ENCODE measurements at regions not wholly inside any gene's neighbourhood (a gene's known extent, or its start where the extent isn't known, plus 50 kb on each side); places are given as distances from the start of the nearest gene placed in this dataset.
A peak's percentile ranks its signal among the peaks of the same experiment; 100 is the strongest.
"Not testable (repeated sequence)": the region's sequence is repeated elsewhere in the genome, so short reads cannot be mapped to it uniquely, and the experiment has no call there.

DNA sequence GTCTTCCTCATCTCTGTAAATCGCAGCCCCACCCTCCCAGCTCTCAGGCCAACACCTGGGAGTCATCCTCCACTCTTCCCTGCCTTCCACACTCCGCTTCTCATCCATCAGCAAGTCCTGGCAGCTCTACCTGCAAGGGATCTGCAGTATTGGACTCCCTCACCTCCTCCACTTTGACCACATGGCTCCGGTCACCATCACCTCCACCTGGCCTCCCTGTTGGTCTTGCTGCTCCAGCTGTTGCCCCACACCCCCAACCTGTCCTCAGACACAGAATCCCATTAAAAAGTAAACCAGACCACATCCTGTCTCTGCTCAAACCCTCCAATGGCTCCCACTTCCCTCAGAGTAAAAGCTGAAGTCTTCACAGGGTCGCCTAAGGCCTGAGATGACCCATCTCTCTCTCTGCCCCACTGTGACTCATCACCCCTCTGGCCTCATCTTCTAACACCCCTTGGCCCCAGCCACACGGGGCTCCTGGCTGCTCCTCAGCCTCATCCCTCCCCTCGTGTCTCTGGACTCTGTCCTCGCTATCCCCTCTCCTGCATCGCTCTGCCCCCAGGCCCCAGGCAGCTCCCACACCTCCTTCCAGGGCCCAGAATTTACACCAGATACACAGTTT lies 185.1 kb upstream of the SULF2 start:
- no peak for DNase-seq

DNA sequence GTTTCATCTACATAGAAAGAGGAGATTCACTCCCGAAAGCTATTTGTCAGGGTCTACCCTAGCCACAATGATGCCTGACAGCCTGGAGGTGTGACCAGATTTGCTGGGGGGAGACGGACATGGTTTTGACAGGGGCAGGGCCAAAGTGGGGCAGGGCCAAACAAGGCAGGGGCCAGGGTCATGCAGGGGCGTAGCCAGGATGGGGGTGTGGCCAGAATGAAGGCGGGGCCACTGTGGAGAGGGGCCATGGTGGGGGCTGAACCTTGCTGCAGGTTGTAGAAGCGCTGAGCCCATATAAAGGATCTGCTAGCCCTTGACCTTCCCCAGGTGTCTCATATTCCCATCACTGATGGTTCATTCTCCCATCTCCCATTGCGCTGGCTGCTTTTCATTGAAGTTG lies 184.1 kb upstream of the SULF2 start:
- DNase-seq: no peak

DNA sequence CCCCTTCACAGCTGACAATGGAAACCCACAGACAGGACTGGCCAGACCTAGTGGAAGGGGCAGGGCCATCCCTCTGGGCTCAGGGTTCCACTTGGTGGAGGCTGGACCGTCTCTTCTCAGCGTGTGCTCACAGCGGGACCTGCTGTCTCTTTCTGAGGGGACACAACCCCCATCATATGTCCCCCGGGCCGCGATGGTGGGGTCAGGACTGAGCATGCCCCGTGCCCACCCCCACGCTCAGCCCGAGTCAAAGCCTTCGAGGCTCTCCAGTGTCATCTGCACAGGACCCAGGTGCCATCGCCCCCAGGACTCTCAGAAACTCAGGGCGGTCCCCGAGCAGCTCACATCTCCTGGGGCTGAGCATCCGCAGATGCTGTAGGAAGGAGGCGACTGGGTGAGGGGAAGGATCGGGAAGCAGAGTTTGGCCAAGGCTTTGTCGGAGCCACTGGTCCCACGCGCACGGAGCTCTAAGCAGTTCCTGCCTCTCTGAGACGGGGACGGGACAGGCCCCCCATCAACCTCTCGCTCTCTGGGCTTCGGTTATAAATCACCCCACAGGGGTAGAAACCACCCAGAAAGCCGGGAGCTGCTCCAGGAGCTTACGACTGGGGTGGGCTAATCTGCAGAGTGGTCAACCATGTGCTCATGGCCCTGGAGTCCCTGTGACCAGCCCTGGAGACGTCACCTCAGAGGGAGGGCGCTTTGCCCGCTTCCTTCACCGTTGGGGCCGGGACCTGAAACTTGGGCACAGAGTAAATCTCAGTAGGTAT lies 183.4 kb upstream of the SULF2 start:
- no peak for DNase-seq

DNA sequence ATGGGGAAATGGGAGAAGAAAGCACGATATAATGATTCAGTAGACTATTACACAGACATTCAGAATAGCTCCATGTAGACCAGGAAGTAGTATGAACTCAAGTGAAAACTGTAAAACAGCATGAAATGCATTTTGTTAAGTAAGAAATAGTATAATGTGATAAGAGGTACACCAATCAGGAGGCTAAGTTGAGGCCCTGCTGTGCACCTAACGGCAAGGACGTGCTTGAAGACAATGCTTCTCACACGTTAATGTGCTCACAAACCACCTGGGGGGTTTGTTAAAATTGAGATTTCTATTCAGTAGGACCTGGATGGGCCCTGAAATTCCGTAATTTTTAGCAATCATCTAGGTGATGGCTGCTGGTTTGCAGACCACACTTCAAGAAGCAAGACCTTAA lies 178.9 kb upstream of the SULF2 start:
- DNase-seq: no peak

DNA sequence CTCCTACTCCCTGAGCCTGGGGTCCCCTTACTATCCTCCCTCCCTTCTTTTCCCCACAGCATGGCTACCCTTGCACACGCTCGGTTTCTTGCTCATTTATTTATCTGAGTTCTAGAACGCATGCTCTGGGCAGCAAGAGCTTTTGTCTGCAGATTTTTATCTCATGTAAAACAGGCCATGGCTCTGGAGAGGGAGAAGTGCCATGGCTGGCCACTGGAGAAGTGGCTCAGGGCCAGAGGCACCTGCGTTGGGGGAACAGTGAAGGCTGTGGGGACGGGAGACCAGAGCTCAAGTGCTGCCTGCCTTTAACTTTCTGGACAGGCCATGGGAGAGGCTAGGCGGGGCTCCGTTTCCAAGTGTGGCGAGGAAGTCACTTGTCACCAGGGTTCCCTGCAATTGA lies 177.7 kb upstream of the SULF2 start:
- no peak for DNase-seq

DNA sequence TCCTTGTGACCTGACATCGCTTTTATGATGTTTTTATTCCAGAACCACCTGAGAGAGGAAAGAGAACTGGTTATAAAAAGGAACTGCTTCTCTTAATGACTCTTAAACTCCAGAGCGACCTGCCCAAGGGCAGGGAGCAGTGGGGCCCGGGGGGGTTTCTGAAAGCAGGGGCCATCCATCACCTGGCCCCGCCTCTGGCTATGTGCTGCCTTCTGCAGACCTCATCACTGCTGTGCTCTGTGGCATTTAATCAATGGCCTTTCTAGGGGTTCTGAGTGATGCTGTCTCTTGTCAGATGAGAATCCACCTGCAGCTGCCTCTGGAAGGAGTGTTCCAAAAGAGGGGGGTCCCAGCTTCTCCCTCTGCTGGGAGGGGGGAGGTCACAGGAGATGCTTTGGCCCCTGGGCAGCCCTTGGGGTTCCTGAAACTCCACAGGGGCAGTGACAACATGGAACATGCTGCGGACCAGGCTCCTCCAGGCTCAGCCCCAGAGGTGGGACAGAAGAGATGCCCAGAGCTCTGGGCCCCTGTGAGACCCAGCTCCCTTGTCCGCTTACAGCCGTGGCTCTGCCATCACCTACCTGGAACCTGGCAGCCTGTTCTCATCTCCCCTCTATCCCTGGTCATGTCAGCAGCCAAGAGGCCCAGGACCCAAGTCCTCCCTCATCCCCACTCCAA lies 177.1 kb upstream of the SULF2 start:
- no peak for DNase-seq

DNA sequence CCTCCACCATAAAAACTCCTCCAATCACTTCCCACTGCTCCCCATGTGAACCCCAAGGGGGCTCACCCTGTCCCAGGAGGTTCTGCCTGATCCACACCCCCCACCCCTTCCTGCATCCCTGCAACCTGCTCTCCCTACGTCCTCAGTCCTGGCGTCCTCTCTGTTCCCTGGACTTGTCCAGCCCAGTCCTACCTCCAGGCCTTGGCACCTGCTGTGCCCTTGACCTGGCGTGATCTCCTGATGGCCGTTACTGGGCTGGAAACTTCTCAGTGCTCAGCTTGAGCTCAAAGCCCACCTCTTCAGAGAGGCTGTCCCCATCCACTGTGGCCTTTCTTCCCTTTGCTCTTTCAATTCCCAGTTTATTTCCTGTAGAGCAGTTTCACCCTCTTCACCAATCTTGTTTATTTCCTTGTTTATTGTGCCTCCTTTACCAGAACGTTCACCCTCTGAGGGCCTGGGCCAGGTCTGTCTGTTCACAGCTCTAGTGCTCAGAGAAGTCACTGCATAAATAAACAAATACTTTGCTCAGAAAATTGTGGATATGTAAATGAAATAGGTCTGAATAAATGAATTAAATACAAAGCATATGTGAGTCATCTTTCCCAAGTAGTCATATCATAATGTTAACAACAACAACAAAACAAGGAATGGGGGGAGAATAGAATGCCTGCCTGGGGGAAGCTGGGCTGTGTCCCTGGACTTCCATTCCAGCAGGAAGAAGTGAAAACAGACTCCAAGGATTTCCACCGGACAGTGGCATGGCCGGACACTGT lies 175.7 kb upstream of the SULF2 start:
- DNase-seq: no peak

DNA sequence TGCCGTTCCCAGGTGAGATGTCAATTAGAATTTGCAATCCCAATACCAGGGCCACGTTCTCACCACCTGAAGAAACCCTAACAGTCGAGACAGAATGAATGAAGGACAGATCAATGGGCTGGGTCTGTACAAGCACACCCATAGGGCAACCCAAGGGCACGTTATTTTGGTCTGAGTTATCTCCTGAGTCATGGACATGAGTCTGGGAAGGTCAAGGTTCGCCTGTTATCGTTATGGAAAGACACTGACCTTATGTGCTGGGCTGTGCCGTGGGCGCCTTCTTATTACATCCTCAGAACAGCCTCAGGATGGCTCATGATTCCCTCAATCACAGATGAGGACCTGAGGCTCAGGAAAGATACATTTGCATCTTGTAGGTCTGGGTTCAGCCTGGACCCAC lies 175.0 kb upstream of the SULF2 start:
- DNase-seq: no peak

DNA sequence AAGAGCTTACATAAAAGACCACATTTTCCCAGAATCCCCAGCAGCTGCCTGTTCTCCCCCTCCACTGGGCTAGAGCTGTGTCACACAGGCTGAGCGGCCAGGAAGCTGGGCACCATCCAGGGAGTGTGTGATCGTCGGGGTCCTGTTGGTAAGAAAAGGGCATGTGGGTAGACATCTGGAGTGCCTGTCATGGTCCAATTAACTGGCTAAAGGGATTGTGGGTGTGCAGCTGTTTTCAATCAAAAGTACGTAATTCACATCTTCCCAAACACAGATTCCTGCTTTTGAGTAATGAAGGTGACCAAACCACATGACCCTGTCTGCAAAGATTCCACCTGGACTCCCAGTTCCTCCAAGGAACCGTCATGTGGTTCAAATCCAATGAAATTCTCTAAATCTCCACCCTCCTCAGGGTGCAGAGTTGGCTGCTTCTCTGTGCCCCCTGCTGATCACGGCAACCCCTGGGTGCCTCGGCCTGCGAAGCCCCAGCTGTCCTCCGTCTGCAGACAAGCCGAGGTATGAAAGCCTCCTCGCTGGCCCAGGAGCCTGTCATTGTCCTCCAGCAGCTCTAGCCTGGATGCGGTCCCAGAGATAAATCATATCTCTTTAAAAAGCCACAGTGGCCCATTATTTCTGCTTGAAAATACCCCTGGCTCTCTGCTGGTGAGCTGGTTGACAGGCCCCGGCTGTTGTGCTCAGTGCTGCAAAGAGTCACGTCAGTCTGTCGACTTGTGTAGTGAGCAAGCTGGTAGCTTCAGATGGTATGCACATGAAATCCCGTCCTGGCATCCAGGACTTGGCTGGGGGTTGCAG lies 172.9 kb upstream of the SULF2 start:
- DNase-seq: not testable (repeated sequence)

DNA sequence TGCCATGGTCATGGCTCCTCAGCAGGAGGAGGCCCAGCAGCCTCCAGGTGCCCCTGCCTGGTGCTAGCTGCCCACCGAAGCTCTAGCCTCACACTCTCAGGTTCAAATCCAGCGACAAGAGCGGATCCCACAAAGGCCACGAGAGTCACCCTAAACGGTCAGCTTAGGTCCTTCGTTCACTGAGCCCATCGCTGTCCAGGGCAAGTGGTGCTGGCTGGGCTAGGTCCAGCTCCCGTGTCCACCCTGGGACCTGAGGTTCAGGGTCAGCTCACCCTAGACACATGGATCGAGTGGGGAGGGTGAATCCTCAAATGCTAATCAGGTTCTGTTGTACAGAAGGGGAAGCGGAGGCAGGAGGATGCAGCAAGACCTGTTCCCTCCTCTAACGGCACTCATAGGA lies 171.9 kb upstream of the SULF2 start:
- DNase-seq: no peak

DNA sequence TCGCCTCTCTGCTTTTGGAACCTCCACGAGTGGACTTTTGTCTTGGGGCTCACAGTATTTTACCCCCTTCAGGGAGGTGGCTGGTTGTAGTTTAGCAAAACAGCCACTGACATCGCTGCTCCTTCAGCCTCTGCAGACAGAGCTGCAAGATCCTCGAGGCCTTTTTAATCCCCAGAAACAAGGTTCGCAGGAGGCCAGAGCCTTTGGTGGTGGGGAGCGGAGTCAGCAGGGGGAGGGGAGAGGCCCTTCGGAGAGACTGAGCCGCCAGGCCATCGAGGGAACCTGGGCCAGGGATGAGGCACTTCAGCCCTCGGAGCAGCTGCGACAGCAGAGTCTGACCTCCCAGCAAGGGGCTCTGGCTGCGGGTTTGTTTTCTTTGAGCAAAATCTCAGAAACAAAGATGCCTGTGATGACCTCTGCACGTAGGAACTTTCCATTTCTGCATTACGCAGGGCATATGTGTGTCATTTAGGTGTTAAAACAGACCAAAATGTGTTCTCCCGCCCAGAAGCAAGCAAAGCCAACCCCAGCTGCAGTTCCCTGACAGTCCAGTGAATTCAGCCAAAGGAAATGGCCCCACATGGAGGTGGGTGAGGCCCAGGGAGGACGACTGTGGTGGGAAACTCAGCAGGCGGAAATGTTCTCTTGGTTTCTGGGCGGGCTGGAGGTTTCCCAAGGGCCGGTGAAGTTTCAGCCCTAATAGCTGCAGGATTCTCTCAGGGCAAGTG lies 171.2 kb upstream of the SULF2 start:
- DNase-seq: no peak

DNA sequence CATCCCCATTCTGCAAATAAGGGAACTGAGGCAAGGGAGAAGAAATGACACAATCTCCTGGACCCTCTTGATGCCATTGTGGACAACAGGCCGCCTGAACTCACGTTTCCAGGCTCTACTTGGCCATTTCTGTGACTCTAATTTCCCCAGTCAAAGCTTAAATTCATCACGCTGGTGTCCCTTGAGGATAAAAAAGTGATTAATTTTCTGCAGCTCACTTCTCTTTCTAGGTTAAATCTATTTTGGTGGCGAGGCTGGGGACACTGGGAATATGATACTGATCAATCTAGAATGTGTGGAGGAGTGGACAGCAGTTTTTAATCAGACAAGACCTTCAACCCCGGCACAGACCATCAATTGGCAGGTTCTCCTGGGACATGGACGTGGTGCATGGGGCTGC lies 168.2 kb upstream of the SULF2 start:
- DNase-seq: no peak

DNA sequence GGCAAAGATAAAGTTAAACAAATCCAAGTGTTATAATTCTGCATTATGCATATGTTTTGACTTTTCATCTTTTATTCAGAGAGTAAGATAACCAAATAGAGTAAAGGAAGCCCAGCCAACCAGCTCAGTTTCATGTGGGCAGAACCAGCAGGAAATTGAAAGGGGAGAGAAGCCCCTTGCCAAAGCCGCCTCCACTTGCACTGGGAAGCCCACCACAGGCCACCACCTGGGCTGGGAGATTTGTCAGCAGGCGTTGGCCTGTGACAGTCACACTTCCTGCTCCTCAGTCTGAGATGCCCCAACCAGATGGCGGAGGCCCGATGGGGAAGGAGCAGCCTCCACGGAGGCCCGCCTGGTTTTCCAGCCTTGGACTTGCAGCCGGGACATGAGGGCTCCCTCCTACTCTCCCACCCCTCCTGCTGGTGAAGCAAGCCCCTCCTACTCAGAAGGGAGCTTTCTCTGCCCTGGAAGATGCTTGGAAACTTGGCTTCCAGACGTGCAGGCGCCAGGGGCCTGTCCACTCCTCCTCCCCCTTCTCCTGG lies 166.8 kb upstream of the SULF2 start:
- no peak for DNase-seq

DNA sequence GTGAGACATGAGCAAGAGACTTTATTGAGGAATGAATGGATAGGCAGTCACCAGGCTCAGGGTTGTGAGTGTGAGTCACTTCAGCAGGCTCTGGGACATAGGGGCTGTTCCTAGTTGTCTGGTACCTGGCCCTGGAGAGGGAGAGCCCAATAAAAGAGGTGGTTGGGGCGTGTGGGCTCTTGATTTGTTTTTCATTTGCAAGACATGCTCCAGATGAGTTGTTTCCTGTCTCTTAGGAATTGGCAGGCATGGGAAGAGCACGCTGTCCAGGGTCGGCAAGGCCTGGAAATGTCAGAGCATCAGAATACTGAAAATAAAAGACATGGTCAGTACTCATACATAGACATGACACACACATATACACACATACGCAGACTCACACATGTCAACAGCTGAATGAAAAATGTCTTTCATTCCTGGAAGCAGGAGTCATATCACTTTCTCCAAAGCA lies 166.3 kb upstream of the SULF2 start:
- no peak for DNase-seq

DNA sequence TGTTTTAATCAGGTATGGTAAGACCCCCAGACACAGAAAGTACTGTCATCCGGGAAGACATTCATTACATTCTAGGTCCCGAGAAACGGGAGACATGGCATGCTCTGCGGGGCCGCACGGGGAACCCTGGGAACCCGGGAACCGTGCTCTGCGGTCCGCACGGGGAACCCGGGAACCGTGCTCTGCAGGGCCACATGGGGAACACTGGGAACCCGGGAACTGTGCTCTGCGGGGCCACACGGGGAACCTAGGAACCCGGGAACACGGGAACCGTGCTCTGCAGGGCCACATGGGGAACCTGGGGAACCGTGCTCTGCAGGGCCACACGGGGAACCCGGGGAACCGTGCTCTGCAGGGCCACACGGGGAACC lies 165.6 kb upstream of the SULF2 start:
- DNase-seq: no peak

DNA sequence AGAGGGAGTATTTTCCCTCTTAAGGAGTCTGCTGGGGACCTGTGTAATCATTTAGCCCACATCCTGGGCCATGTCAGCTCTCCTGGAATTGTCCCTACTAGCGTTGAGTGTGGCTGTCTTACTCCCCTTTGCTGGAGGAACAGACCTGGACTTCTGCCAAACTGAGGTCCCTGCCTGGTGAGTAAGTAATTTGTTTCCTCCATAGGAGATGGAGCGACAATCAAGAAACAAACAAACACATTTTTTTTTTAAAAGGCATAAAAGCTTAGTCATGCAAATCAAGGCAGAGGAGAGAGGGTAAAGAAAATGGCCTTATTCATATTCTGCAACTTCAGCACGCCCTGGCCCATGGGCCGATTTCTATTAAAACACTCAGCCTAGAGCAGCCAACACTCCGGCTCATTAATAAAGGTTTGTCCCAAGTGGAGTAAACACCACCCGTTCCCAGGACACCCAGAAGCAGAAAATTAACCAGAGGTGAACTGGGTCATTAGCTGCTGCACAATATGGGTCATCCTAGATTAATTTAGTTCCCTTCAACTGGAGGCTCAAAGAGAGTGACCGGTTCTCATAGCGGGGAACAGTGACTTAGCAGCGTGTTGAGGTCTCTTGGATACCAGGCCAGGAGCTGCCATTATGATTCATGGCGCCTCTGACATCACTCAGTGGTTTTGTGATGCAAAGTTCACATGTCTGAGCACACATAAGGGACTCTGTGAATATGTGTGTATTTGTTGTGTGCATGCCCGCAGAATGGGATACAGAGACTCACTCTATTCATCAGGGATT lies 165.0 kb upstream of the SULF2 start:
- peak; percentile 4 for DNase-seq

DNA sequence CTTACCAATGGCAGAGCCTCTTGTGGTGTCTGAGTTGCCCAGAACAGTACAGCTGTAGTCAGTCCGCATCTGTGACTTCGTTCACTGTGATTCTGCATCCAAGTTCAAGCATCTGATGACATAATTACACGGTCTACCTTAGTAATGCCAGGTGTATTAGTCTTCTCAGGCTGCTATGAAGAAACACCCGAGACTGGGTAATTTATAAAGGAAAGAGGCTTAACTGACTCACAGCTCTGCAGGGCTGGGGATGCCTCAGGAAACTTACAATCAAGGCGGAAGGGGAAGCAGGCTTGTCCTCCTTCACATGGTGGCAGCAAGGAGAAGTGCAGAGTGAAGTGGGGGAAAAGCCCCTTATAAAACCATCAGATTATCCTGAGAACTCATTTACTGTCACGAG lies 163.9 kb upstream of the SULF2 start:
- DNase-seq: no peak

DNA sequence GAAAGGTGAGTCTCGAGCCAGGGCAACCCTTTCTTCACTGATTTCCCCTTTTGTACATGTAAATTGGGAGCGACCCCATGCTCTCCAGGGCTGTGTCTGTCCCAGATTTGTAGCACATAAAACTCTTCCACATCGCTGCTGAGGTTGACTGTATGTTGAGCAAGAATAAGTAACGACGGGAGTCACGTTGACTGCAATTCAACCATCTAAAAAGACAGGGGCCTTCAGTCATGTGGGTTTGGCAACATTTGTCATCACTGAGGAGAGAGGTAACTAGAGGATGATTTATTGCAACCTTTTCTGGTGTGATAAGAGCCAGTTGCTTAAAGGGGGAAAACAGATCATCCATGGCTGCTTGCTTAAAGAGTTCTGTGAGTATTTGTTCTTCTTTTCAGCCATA lies 159.4 kb upstream of the SULF2 start:
- no peak for DNase-seq

DNA sequence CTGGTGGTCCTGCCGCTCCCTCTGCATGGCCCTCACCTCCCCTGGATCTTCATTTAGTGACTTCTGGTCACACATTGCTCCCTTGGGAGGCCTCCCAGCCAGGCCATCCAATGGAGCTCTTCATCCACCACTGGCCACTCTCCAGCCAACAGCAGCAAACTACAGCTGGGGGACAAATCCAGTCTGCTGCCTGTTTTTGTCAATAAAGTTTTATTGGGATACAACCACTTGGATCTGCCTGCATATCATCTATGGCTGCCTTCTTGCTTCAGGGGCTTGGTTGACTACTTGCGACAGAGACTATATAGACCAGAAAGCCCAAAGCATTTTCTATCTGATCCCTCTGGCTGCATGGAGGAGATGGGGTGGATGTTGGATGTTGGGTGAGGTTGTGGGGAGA lies 156.6 kb upstream of the SULF2 start:
- no peak for DNase-seq

DNA sequence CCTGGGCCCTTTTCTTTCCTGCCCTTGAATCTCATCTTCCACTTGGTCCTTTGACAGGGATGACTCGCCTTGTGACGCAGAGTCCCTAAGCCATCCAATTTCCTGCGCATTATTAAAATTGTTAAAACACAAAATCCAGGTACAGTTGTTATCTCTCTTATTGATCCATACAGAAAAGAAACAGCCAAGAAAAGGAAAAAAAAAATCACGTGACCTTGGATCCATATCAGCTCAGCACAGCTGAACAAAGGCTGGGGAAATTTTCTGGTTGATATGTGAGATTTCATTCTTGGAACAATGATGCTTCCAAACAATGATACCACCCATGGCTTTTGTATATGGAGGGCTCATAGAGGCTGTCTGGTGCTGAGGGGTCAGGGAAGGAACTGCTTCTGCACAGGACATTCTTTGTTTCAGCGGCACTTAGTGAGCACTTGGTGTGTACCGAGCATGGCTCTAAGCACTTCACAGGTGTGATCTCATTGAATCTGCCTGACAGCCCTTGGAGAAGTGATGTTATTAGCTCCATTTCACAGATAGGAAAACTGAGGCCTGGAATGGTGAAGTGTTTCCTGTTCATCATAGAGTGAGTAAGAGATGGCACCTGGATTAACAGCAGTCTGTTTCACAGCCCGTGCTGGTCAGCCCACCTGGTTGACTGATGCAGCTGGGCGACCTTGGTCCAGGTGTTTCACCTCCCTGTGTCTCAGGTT lies 155.0 kb upstream of the SULF2 start:
- DNase-seq: no peak

All from hematopoietic multipotent progenitor cell treated with erythropoietin and hydrocortisone succinate and interleukin-3 and kit ligand, for 4 days (in vitro differentiated cells).